ENCODE measurements at regions not wholly inside any gene's neighbourhood (a gene's known extent, or its start where the extent isn't known, plus 50 kb on each side); places are given as distances from the start of the nearest gene placed in this dataset.

DNA sequence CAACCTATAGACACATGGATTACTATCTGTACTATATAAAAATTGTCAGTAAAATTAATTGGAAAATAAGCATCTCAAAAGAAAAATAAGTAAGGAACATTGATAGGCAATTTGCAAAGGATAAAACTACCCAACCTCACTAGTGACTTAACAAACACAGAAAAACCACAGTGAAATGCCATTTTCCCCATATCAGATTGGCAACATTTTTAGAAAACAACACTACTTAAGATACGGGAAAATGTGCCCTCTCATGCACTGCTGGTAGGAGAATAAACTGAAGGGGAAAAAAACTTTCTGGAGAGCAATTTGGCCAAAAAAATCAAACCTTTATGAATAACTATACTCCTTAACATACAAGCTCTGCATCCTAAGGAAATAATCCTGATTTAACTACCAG, 254.0 kb downstream of the DEPDC1B start:
- no peak for TF ChIP-seq POLR2A (IDR thresholded peaks at IDR 0.05)
- TF ChIP-seq, protein P1, sequence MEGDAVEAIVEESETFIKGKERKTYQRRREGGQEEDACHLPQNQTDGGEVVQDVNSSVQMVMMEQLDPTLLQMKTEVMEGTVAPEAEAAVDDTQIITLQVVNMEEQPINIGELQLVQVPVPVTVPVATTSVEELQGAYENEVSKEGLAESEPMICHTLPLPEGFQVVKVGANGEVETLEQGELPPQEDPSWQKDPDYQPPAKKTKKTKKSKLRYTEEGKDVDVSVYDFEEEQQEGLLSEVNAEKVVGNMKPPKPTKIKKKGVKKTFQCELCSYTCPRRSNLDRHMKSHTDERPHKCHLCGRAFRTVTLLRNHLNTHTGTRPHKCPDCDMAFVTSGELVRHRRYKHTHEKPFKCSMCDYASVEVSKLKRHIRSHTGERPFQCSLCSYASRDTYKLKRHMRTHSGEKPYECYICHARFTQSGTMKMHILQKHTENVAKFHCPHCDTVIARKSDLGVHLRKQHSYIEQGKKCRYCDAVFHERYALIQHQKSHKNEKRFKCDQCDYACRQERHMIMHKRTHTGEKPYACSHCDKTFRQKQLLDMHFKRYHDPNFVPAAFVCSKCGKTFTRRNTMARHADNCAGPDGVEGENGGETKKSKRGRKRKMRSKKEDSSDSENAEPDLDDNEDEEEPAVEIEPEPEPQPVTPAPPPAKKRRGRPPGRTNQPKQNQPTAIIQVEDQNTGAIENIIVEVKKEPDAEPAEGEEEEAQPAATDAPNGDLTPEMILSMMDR (IDR thresholded peaks at IDR 0.05): no peak
- no peak for TF ChIP-seq POLR2AphosphoS5 (IDR thresholded peaks at IDR 0.05)
- TF ChIP-seq EP300 (IDR thresholded peaks at IDR 0.05): no peak
- no peak overlapping the region for H3K4me3 ChIP-seq
- H3K27ac ChIP-seq: no peak overlapping the region
- H3K36me3 ChIP-seq: no peaks in the 10 kb centered on the region
- no peaks in the 10 kb centered on the region for H3K9me3 ChIP-seq
- WGBS, 5 donors: 22 to 52% (median 40%) methylated on average over 1 of the region's 1 CpG
- intact Hi-C loops (cut with DNase I; ENCODE audit: low total_unique reads): no loop called here
- H3K27me3 ChIP-seq: no peaks in the 10 kb centered on the region
- DNase-seq: no peak
- H3K4me1 ChIP-seq: peaks cover 0 to 24% (median 7%) of the 10 kb centered on the region in 4 donors

DNA sequence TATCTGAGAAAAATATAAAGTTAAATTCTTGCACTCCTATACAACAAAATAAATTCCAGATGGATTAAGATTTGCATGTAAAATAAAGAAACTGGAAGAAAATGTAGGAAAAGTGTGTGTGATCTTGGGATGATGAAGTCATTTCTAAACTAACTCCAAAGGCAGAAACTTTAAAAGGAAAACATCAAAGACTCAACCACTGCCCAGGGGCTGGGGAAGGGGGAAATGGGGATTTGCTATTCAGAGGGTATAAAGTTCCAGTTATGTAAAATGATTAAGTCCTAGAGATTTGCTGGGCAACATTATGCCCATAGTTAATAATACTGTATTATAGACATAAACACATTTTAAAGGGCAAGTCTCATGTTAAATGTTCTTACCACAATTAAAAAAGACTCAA, 254.5 kb downstream of the DEPDC1B start:
- DNase-seq: no peak
- H3K4me3 ChIP-seq: no peak overlapping the region
- no peak overlapping the region for H3K27ac ChIP-seq
- intact Hi-C loops (cut with DNase I; ENCODE audit: low total_unique reads): no loop called here
- H3K36me3 ChIP-seq: no peaks in the 10 kb centered on the region
- H3K9me3 ChIP-seq: no peaks in the 10 kb centered on the region
- peaks cover 0 to 24% (median 7%) of the 10 kb centered on the region in 4 donors for H3K4me1 ChIP-seq
- TF ChIP-seq POLR2AphosphoS5 (IDR thresholded peaks at IDR 0.05) (no peak), POLR2A (IDR thresholded peaks at IDR 0.05) (no peak), EP300 (IDR thresholded peaks at IDR 0.05) (no peak)
- TF ChIP-seq, protein P1 (IDR thresholded peaks at IDR 0.05): no peak
- no peaks in the 10 kb centered on the region for H3K27me3 ChIP-seq

DNA sequence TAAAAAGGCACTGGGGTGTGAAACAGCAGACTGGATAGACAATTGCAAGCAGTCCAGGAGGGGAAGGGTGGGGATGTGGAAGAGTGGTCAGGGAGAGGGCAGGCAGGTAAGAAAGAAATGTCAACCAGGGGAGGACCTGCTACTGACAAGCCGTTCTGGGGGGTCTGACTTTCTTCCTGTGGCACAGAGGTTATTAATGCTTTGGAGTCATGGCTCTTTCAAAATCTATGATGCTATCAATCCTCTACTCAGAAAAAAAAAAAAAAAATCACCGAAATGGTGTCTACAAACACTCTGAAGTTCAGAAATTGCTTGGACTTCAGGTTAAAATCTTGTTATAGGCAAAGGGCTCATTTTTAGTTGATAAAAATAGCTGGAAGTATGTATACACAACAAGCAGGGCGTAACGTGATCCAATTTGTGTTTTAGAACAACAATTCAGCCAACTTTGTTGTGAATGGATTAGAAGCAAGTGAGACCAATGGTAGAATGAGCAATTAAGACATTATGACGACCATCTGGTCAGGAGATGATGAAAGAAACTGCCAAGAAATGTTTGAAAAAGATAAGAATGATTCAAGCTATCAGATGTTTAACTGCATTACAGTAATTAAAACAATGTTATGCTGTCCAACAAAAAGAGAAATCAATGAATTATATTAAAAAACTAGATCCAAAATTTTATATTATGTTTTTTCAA, 255.2 kb downstream of the DEPDC1B start:
- WGBS, 5 donors: 67 to 77% (median 71%) methylated on average over 5 of the region's 5 CpGs
- Histone ChIP-seq H3K36me3 (no peaks in the 10 kb centered on the region), H3K27ac (no peak overlapping the region), H3K9me3 (no peaks in the 10 kb centered on the region), H3K4me3 (no peak overlapping the region), H3K4me1 (peaks cover 0 to 24% (median 7%) of the 10 kb centered on the region in 4 donors), H3K27me3 (no peaks in the 10 kb centered on the region)
- TF ChIP-seq POLR2A (IDR thresholded peaks at IDR 0.05) (no peak), POLR2AphosphoS5 (IDR thresholded peaks at IDR 0.05) (no peak), EP300 (IDR thresholded peaks at IDR 0.05) (no peak)
- TF ChIP-seq, protein P1 (IDR thresholded peaks at IDR 0.05): no peak
- no peak for DNase-seq
- intact Hi-C loops (cut with DNase I; ENCODE audit: low total_unique reads): no loop called here

DNA sequence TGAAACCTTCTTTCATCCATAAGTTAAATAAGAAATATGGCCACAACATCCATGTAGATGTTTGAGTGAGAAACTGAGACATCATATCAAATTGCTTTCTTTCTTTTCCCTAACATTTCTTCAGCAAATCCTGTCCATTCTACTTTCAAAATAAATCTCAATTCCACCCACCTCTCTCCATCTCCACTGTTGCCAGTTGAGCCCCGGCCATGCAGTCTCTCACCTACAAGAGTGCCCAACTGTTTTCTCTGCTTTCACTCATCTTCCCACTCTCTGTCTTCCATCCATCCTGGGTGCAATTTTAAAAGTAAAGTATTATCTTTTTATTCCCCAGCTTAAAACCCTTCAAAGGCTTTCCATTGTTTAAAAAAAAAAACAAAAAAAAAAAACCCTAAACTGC, 260.4 kb downstream of the DEPDC1B start:
- no peaks in the 10 kb centered on the region for H3K27me3 ChIP-seq
- peaks cover 0 to 12% (median 4%) of the 10 kb centered on the region in 4 donors for H3K4me1 ChIP-seq
- DNase-seq: no peak
- WGBS, 5 donors: 85 to 97% (median 94%) methylated on average over 1 of the region's 1 CpG
- TF ChIP-seq POLR2AphosphoS5 (IDR thresholded peaks at IDR 0.05) (no peak), POLR2A (IDR thresholded peaks at IDR 0.05) (no peak), EP300 (IDR thresholded peaks at IDR 0.05) (no peak)
- TF ChIP-seq, protein P1 (IDR thresholded peaks at IDR 0.05): no peak
- H3K4me3 ChIP-seq: no peak overlapping the region
- no peaks in the 10 kb centered on the region for H3K36me3 ChIP-seq
- H3K9me3 ChIP-seq: no peaks in the 10 kb centered on the region
- no peak overlapping the region for H3K27ac ChIP-seq
- intact Hi-C loops (cut with DNase I; ENCODE audit: low total_unique reads): no loop called here
